OCI-LY7 (cell line): ENCODE measurements at regions not wholly inside any gene's neighbourhood (a gene's known extent, or its start where the extent isn't known, plus 50 kb on each side); places are given as distances from the start of the nearest gene placed in this dataset.

Experiments used
- CTCF ChIP-seq: fragments of 200-600 bp; sonication (generic); conservative IDR thresholded peaks from 2 replicates; pipeline ENCODE4 v1.5.1; 2014; ENCODE audit warnings: mild to moderate bottlenecking, antibody characterized with exemption, low read length, moderate library complexity, mixed read lengths
- EZH2phosphoT487 ChIP-seq: fragments of 200-600 bp; sonication (generic); IDR thresholded peaks from 2 replicates; pipeline ENCODE4 v1.6.1; 2018; ENCODE audit warnings: low read depth, borderline replicate concordance, mild to moderate bottlenecking, mixed run types, antibody characterized with exemption, low read length, moderate library complexity, mixed read lengths

GRCh38 chr6:76703786-76704185 lies 631.3 kb upstream of the IMPG1 start:
- TF ChIP-seq CTCF (no peak), EZH2phosphoT487 (no peak)
